OCI-LY1 (cell line): ENCODE measurements at regions not wholly inside any gene's neighbourhood (a gene's known extent, or its start where the extent isn't known, plus 50 kb on each side); places are given as distances from the start of the nearest gene placed in this dataset.

Experiments
- EZH2 ChIP-seq: fragments of 200-600 bp; sonication (generic), shearing (Covaris generic); IDR thresholded peaks from 2 replicates; pipeline ENCODE4 v1.8.0; 2017; ENCODE audit warnings: borderline replicate concordance, mixed run types, mild to moderate bottlenecking, antibody characterized with exemption, low read length, moderate library complexity, mixed read lengths
- TF ChIP-seq, protein P1 (sequence below): fragments of 200-600 bp; sonication (generic), shearing (Covaris generic); IDR thresholded peaks from 2 replicates; pipeline ENCODE4 v1.5.1; 2017; ENCODE audit warnings: mild to moderate bottlenecking, antibody characterized with exemption, low read length, moderate library complexity, mixed read lengths

- TF ChIP-seq, protein P1, sequence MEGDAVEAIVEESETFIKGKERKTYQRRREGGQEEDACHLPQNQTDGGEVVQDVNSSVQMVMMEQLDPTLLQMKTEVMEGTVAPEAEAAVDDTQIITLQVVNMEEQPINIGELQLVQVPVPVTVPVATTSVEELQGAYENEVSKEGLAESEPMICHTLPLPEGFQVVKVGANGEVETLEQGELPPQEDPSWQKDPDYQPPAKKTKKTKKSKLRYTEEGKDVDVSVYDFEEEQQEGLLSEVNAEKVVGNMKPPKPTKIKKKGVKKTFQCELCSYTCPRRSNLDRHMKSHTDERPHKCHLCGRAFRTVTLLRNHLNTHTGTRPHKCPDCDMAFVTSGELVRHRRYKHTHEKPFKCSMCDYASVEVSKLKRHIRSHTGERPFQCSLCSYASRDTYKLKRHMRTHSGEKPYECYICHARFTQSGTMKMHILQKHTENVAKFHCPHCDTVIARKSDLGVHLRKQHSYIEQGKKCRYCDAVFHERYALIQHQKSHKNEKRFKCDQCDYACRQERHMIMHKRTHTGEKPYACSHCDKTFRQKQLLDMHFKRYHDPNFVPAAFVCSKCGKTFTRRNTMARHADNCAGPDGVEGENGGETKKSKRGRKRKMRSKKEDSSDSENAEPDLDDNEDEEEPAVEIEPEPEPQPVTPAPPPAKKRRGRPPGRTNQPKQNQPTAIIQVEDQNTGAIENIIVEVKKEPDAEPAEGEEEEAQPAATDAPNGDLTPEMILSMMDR, result no peak
- no peak for TF ChIP-seq EZH2
Measured at GRCh38 chr2:4130651-4131050, 427.3 kb downstream of the DCDC2C start.
